OCI-LY1 (cell line): ENCODE measurements at regions not wholly inside any gene's neighbourhood (a gene's known extent, or its start where the extent isn't known, plus 50 kb on each side); places are given as distances from the start of the nearest gene placed in this dataset.

Source experiments
- CTCF ChIP-seq: fragments of 200-600 bp; sonication (generic), shearing (Covaris generic); IDR thresholded peaks from 2 replicates; pipeline ENCODE4 v1.5.1; 2017; ENCODE audit warnings: mild to moderate bottlenecking, antibody characterized with exemption, low read length, moderate library complexity, mixed read lengths
- EZH2 ChIP-seq: fragments of 200-600 bp; sonication (generic), shearing (Covaris generic); IDR thresholded peaks from 2 replicates; pipeline ENCODE4 v1.8.0; 2017; ENCODE audit warnings: borderline replicate concordance, mixed run types, mild to moderate bottlenecking, antibody characterized with exemption, low read length, moderate library complexity, mixed read lengths

DNA sequence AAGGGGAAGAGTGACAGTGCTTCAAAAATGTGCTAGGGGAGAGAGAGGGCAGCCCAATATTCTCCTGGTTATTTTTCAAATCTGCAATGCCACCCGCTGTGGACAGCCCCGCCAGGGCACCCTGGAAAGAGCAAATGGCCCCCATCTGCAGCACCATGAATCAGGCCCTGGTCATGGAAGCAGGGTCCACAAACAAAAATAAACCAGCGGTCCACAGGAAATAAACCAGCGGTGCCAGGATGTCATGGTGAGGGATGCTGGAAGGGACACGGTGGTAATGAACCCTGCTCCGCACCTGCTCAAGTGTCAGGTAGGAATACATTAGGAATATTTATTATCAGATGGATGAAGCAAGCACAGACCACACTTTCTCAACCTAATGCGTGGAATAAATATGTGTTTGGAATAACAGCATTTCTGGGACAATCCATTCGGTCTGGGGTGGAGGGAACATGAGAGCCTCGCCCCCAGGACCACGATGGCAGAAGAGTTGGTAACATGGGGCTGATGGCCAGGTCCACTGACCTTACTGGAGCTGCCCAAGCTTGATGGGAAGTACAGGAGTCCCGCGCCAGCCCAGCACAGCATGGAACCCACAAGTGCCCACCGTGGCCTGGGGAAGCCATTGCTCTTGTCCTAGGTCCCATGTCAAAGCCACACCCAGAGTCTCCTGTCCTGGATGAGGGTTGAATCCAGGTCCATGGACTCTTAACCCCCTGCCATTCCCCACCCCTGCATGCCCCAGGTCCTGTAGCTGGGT is 181.7 kb downstream of the BRD1 start:
- TF ChIP-seq CTCF, result no peak
- TF ChIP-seq EZH2, result no peak
